ENCODE measurements at regions not wholly inside any gene's neighbourhood (a gene's known extent, or its start where the extent isn't known, plus 50 kb on each side); places are given as distances from the start of the nearest gene placed in this dataset.

DNA sequence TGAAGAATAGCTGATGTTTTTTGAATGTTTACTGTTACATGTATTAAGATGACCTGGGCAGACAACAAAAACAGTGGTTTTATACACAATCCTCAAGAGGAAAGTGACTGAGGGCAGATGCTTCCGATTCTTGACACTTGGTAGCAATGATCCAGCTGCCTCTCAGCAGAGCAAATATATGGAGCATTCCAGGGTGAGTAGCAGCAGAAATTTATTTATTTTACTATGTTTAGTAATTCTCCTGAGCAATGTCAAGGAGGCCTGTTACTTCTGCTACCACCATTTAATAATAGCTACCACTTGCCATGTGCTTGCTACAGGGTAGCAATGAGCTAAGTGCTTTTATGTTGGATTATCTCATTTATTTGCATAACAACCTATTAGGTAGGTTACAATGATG, 69.1 kb upstream of the NR3C1 start:
- POLR2A ChIA-PET = interaction anchor here (0.6 to 1.1 kb wide), 4 partner anchors 9 to 875 kb away, joined by 3 to 4 read pairs (median 3); no protein-coding TSS in a partner anchor
- FAIRE-seq (no peak), DNase-seq (ENCODE audit: extremely low read depth in 1 of 4, low spot score in 3 of 4) (no peak), ATAC-seq (no peak)
- Histone ChIP-seq H3K4me3 (no peak overlapping the region), H3K36me3 (ENCODE audit: control insufficient read depth, insufficient read depth, low read length) (no peaks in the 10 kb centered on the region), H3K9ac (ENCODE audit: insufficient read depth in 1 of 2, low read depth in 2 of 2, low read length in 2 of 2) (no peak overlapping the region), H3K27me3 (ENCODE audit: control insufficient read depth in 2 of 2, insufficient read depth in 2 of 2, low read length in 2 of 2) (no peaks in the 10 kb centered on the region), H3K4me2 (ENCODE audit: insufficient read depth, low read length) (no peak overlapping the region), H2AFZ (ENCODE audit: low read depth, low read length) (no peak overlapping the region), H3K9me3 (replicated peaks; ENCODE audit: control insufficient read depth, insufficient read depth, low read depth, low read length) (no peaks in the 10 kb centered on the region), H3K79me2 (ENCODE audit: control insufficient read depth, insufficient read depth, low read length) (no peaks in the 10 kb centered on the region), H3K9me1 (ENCODE audit: control insufficient read depth, insufficient read depth, low read length) (no peaks in the 10 kb centered on the region), H4K20me1 (replicated peaks; ENCODE audit: control insufficient read depth, insufficient read depth, low read length) (no peaks in the 10 kb centered on the region), H3K4me1 (replicated peaks in 1 of 2; ENCODE audit: control insufficient read depth in 2 of 2, insufficient read depth in 2 of 2, low read length in 2 of 2) (no peaks in the 10 kb centered on the region), H3K27ac (ENCODE audit: extremely low read depth, low read depth, low read length) (no peak overlapping the region)
- TF ChIP-seq MXI1 (IDR thresholded peaks at IDR 0.05; ENCODE audit: low read depth, low read length) = no peak
- TF ChIP-seq, protein P1, sequence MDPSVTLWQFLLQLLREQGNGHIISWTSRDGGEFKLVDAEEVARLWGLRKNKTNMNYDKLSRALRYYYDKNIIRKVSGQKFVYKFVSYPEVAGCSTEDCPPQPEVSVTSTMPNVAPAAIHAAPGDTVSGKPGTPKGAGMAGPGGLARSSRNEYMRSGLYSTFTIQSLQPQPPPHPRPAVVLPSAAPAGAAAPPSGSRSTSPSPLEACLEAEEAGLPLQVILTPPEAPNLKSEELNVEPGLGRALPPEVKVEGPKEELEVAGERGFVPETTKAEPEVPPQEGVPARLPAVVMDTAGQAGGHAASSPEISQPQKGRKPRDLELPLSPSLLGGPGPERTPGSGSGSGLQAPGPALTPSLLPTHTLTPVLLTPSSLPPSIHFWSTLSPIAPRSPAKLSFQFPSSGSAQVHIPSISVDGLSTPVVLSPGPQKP (CRISPR knock-in tag; IDR thresholded peaks at IDR 0.05) = no peak
- TF ChIP-seq ZNF274 (IDR thresholded peaks at IDR 0.05; ENCODE audit: borderline replicate concordance, low read depth, low read length) = no peak
- TF ChIP-seq RUNX1 (IDR thresholded peaks at IDR 0.05; ENCODE audit: low read depth) = no peak
- no peak for TF ChIP-seq SPI1 (IDR thresholded peaks at IDR 0.05; ENCODE audit: borderline replicate concordance, low read depth, low read length)
- no peak for TF ChIP-seq KLF13 (tag; IDR thresholded peaks at IDR 0.05; ENCODE audit: borderline replicate concordance, low read depth)
- TF ChIP-seq ILK (tag; IDR thresholded peaks at IDR 0.05; ENCODE audit: borderline replicate concordance, low read depth) = no peak
- no peak for TF ChIP-seq ZNF224 (CRISPR knock-in tag; IDR thresholded peaks at IDR 0.05)
- TF ChIP-seq FOXJ2 (tag; IDR thresholded peaks at IDR 0.05) = no peak
- no peak for TF ChIP-seq ATF1 (CRISPR knock-in tag; IDR thresholded peaks at IDR 0.05)
- no peak for TF ChIP-seq ATF1 (tag; IDR thresholded peaks at IDR 0.05)
- TF ChIP-seq PRPF4 (IDR thresholded peaks at IDR 0.05; ENCODE audit: insufficient read depth, low read depth, low read length, poor library complexity, severe bottlenecking) = no peak
- no peak for TF ChIP-seq DACH1 (IDR thresholded peaks at IDR 0.05; ENCODE audit: partially characterized antibody)
- TF ChIP-seq KLF10 (CRISPR knock-in tag; IDR thresholded peaks at IDR 0.05) = no peak
- TF ChIP-seq ELF1 (tag; IDR thresholded peaks at IDR 0.05) = no peak
- no peak for TF ChIP-seq BRD4 (IDR thresholded peaks at IDR 0.05)
- CTCF ChIA-PET (ENCODE audit: low intra/inter-chr PET ratio) = no interaction called here
- no TSS peak for BruUV-seq (replicated peaks)
- WGBS (ENCODE audit: insufficient coverage, low coverage, missing lambda C conversion rate) = 0% methylated on average over 1 of the region's 1 CpG
- intact Hi-C loops (cut with micrococcal nuclease) = no loop called here
- in situ Hi-C loops (cut with MboI) = no loop called here

Data from K562 (cell line).